GM11168 (cell line): ENCODE measurements at regions not wholly inside any gene's neighbourhood (a gene's known extent, or its start where the extent isn't known, plus 50 kb on each side); places are given as distances from the start of the nearest gene placed in this dataset.
"Not testable (repeated sequence)": the region's sequence is repeated elsewhere in the genome, so short reads cannot be mapped to it uniquely, and the experiment has no call there.

Experiments used
- in situ Hi-C: fragments of 300-500 bp; cut with MboI; formaldehyde crosslinking; loops from one replicate; pipeline ENCODE4 v1.12.0; 2022; ENCODE audit warnings: low sequenced_read_pairs; ENCODE audit not compliant: unreplicated experiment

DNA sequence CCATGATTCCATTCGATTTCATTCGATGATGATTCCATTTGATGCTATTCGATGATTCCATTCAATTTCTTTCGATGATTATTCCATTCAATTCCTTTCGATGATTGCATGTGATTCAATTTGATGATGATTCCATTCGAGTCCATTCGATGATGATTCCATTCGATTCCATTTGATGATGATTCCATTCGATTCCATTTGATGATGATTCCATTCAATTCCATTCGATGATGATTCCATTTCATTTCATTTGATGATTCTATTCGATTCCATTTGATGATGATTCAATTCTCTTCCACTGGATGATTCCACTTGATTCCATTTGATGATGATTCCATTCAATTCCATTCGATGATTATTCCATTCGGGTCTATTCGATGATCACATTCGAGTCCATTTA is 1094.1 kb downstream of the RPIA start:
- in situ Hi-C loops = loop anchor here (10.0 to 25.0 kb wide), 2 partner anchors 59 to 602 kb away; no protein-coding TSS in a partner anchor

GRCh38 chr2:89786642-89787041 is 1095.2 kb downstream of the RPIA start:
- in situ Hi-C loops = loop anchor here (10.0 to 25.0 kb wide), 2 partner anchors 58 to 601 kb away; no protein-coding TSS in a partner anchor

DNA sequence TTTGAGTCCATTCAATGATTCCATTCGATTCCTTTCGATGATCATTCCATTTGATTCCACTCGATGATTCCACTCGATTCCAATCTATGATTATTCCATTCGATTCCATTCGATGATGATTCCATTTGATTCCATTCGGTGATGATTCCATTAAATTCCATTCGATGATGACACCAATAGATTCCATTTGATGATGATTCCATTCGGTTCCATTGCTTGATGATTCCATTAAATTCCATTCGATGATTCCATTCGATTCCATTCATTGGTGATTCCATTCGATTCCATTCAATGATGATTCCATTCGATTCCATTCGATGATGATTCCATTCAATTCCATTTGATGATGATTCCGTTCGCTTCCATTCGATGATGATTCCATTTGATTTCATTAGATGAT is 1104.1 kb downstream of the RPIA start:
- in situ Hi-C loops = loop anchor here (25.0 kb wide), 1 partner anchor 592 kb away; no protein-coding TSS in a partner anchor

DNA sequence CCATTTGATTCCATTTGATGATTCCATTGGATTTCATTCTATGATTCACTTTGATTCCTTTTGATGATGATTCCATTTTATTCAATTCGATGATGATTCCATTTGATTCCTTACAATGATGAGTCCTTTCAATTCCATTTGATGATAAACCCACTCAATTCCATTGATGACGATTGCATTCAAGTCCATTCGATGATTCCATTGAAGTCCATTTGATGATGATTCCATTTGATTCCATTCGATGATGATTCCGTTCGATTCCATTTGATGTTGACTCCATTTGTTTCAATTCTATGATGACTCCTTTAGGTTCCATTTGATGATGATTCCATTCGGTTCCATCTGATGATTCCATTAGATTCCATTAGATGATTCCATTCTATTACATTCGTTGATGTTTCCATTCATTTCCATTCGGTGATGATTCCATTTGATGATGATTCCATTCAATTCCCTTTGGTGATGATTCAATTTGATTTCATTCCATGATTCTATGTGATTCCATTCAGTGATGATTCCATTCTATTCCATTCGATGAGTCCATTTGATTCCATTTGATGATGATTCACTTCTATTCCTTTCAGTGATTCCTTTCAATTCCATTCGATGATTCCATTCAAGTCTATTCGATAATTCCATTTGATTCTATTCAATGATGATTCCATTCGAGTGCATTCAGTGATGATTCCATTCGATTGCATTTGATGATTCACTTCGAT is 1106.0 kb downstream of the RPIA start:
- in situ Hi-C loops = loop anchor here (25.0 kb wide), 1 partner anchor 590 kb away; no protein-coding TSS in a partner anchor

GRCh38 chr2:89801207-89801606 is 1109.7 kb downstream of the RPIA start:
- in situ Hi-C loops = loop anchor here (25.0 kb wide), 1 partner anchor 1611 kb away; no protein-coding TSS in a partner anchor

GRCh38 chr2:89806363-89806762 is 1114.9 kb downstream of the RPIA start:
- in situ Hi-C loops = loop anchor here (25.0 kb wide), 1 partner anchor 1606 kb away; no protein-coding TSS in a partner anchor

DNA sequence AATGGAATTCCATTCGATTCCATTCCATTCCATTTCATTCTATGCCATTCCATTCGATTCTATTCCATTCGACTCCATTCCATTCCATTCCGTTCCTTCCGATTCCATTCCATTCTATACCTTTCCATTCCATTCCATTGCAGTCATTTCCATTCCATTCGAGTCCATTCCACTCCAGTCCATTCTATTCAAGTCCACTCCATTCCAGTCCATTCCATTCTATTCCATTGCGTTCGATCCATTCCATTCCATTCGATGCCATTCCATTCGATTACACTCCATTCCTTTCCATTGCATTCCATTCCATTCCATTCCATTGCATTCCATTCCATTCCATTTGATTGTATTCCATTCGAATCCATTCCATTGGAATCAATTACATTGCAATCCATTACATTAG is 1119.8 kb downstream of the RPIA start:
- in situ Hi-C loops = loop anchor here (25.0 kb wide), 1 partner anchor 1601 kb away; no protein-coding TSS in a partner anchor

GRCh38 chr2:89811910-89812309 is 1120.4 kb downstream of the RPIA start:
- in situ Hi-C loops = loop anchor here (25.0 kb wide), 1 partner anchor 1600 kb away; no protein-coding TSS in a partner anchor

GRCh38 chr2:89814359-89814758 is 1122.9 kb downstream of the RPIA start:
- in situ Hi-C loops = loop anchor here (25.0 kb wide), 1 partner anchor 1598 kb away; no protein-coding TSS in a partner anchor

GRCh38 chr2:89818873-89819272 is 1127.4 kb downstream of the RPIA start:
- in situ Hi-C loops = loop anchor here (25.0 kb wide), 1 partner anchor 1593 kb away; no protein-coding TSS in a partner anchor

GRCh38 chr2:89819809-89820208 is 1128.3 kb downstream of the RPIA start:
- in situ Hi-C loops = loop anchor here (25.0 kb wide), 1 partner anchor 1592 kb away; no protein-coding TSS in a partner anchor

GRCh38 chr2:89820248-89820647 is 1128.8 kb downstream of the RPIA start:
- in situ Hi-C loops = loop anchor here (25.0 kb wide), 1 partner anchor 1592 kb away; no protein-coding TSS in a partner anchor

GRCh38 chr2:89821455-89821945 is 1130.0 kb downstream of the RPIA start:
- in situ Hi-C loops = loop anchor here (25.0 kb wide), 1 partner anchor 1591 kb away; no protein-coding TSS in a partner anchor

DNA sequence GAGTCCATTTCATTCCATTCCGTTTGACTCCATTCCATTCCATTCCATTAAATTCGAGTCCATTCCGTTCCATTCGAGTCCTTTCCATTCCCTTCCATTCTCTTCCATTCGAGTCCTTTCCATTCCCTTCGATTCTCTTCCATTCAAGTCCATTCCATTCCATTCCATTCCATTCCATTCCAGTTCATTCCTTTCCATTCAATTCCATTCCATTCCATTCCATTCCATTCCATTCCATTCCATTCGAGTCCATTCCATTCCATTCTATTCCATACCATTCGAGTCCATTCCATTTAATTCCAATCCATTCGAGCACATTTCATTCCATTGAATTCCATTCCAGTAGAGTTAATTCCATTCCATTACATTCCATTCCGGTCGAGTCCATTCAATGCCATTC is 1130.9 kb downstream of the RPIA start:
- in situ Hi-C loops = loop anchor here (25.0 kb wide), 1 partner anchor 1590 kb away; no protein-coding TSS in a partner anchor

DNA sequence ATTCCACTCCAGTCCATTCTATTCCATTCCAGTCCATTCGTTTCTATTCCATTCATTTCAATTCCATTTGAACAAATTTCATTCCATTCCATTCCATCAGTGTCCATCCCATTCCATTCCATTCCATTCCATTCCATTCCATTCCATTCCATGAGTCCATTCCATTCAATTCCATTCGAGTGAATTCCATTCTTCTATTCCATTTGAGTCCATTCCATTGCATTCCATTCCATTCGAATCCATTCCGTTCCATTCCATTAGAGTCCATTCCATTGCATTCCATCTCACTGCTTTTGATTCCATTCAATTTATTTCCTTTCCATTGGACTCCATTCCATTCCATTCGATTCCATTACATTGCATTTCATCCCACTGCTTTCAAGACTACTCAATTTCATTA is 1132.1 kb downstream of the RPIA start:
- in situ Hi-C loops = loop anchor here (25.0 kb wide), 1 partner anchor 1589 kb away; no protein-coding TSS in a partner anchor

- in situ Hi-C loops = no loop called here
Observed at GRCh38 chr2:89825034-89825433, 1133.6 kb downstream of the RPIA start.

GRCh38 chr2:89826741-89827140 is 1135.3 kb downstream of the RPIA start:
- in situ Hi-C loops = not testable (repeated sequence)

DNA sequence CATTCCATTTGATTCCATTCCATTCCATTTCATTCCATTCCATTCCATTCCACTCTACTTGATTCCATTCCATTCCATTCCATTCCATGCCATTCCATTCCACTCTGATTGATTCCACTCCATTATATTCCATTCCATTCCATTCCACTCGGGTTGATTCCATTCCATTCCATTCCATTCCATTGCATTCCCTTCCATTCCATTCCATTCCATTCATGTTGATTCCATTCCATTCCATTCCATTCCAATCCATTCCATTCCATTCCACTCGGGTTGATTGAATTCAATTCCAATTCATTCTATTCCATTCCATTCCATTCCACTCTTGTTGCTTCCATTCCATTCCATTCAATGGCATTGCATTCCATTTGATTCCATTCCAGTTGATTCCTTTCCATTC is 1136.4 kb downstream of the RPIA start:
- in situ Hi-C loops = not testable (repeated sequence)

DNA sequence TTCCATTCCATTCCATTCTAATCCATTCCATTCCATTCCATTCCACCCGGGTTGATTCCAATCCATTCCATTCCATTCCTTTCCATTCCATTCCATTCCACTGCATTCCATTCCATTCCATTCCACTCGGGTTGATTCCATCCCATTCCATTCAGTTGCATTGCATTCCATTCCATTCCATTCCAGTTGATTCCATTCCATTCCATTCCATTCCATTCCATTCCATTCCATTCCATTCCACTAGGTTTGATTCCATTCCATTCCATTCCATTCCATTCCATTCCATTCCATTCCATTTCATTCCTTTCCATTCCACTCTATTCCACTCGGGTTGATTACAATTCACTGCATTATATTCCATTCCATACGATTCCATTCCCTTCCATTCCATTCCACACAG is 1136.9 kb downstream of the RPIA start:
- in situ Hi-C loops = not testable (repeated sequence)

DNA sequence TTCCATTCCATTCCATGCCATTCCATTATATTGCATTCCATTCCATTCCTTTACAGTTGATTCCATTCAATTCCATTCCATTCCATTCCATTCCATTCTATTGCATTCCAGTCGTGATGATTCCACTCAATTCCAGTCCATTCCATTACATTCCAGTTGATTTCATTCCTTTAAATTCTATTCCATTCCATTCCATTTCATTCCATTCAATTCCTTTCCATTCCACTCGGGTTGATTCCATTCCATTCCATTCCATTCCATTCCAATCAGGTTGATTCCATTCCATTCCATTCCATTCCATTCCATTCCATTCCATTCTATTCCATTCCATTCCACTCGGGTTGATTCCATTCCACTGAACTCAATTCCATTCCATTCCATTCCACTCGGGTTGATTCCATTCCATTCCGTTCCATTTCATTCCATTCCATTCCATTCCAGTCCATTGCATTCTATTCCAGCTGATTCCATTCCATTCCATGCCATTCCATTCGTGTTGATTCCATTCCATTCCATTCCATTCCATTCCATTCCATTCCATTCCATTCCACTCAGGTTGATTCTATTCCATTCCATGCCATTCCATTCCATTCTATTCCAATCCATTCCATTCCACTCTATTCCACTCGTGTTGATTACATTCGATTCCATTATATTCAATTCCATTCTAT is 1137.6 kb downstream of the RPIA start:
- in situ Hi-C loops = not testable (repeated sequence)
